ENCODE measurements at regions not wholly inside any gene's neighbourhood (a gene's known extent, or its start where the extent isn't known, plus 50 kb on each side); places are given as distances from the start of the nearest gene placed in this dataset.
A peak's percentile ranks its signal among the peaks of the same experiment; 100 is the strongest.

GRCh38 chr1:29842130-29842529 is 605.8 kb downstream of the PTPRU start:
- no peak for ATAC-seq
- 0% methylated on average over 1 of the region's 1 CpG for WGBS (ENCODE audit: missing lambda C conversion rate)
- TF ChIP-seq NR3C1 (IDR thresholded peaks at IDR 0.05) = no peak
- TF ChIP-seq TP53 (CRISPR knock-in tag; IDR thresholded peaks at IDR 0.05) = no peak
- TF ChIP-seq, protein P1, sequence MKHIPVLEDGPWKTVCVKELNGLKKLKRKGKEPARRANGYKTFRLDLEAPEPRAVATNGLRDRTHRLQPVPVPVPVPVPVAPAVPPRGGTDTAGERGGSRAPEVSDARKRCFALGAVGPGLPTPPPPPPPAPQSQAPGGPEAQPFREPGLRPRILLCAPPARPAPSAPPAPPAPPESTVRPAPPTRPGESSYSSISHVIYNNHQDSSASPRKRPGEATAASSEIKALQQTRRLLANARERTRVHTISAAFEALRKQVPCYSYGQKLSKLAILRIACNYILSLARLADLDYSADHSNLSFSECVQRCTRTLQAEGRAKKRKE (CRISPR knock-in tag; IDR thresholded peaks at IDR 0.05; ENCODE audit: low read depth) = no peak
- TF ChIP-seq FOSL2 (IDR thresholded peaks at IDR 0.05) = no peak
- no peak for TF ChIP-seq FOSL2 (CRISPR knock-in tag; IDR thresholded peaks at IDR 0.05)
- TF ChIP-seq EP300 (IDR thresholded peaks at IDR 0.05) = no peak
- FAIRE-seq = no peak
- Histone ChIP-seq H3K9me3 (peaks cover 9% of the 10 kb centered on the region; the same call in 2 of the 3 replicates), H3K4me1 (no peaks in the 10 kb centered on the region), H3K4me2 (no peak overlapping the region), H3K27ac (no peak overlapping the region), H3K4me3 (no peak overlapping the region)
- DNase-seq (ENCODE audit: low read depth in 1 of 2, low spot score in 1 of 2) = no peak
- ChIA-PET CTCF (no interaction called here), POLR2A (no interaction called here)

GRCh38 chr1:29839726-29840125 is 603.4 kb downstream of the PTPRU start:
- CTCF ChIA-PET = interaction anchor here (0.7 to 1.2 kb wide), 3 partner anchors 12 to 541 kb away, joined by 3 to 4 read pairs (median 3); no protein-coding TSS in a partner anchor
- ATAC-seq (no peak), DNase-seq (ENCODE audit: low read depth in 1 of 2, low spot score in 1 of 2) (no peak), FAIRE-seq (no peak)
- Histone ChIP-seq H3K4me3 (no peak overlapping the region), H3K4me2 (no peak overlapping the region), H3K9me3 (peaks cover 9% of the 10 kb centered on the region; the same call in 2 of the 3 replicates), H3K4me1 (no peaks in the 10 kb centered on the region), H3K27ac (no peak overlapping the region)
- 6% methylated on average over 4 of the region's 4 CpGs for WGBS (ENCODE audit: missing lambda C conversion rate)
- POLR2A ChIA-PET = no interaction called here
- TF ChIP-seq, protein P2, sequence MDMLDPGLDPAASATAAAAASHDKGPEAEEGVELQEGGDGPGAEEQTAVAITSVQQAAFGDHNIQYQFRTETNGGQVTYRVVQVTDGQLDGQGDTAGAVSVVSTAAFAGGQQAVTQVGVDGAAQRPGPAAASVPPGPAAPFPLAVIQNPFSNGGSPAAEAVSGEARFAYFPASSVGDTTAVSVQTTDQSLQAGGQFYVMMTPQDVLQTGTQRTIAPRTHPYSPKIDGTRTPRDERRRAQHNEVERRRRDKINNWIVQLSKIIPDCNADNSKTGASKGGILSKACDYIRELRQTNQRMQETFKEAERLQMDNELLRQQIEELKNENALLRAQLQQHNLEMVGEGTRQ (IDR thresholded peaks at IDR 0.05) = no peak
- no peak for TF ChIP-seq SREBF2 (IDR thresholded peaks at IDR 0.05)
- no peak for TF ChIP-seq SMC3 (IDR thresholded peaks at IDR 0.05)
- TF ChIP-seq TFCP2L1 (CRISPR knock-in tag; IDR thresholded peaks at IDR 0.05) = no peak
- TF ChIP-seq RFX5 (IDR thresholded peaks at IDR 0.05) = no peak
- no peak for TF ChIP-seq CEBPB (IDR thresholded peaks at IDR 0.05)
- no peak for TF ChIP-seq HOXB5 (CRISPR knock-in tag; IDR thresholded peaks at IDR 0.05)
- TF ChIP-seq JUNB (IDR thresholded peaks at IDR 0.05) = no peak
- TF ChIP-seq MAFK (IDR thresholded peaks at IDR 0.05; ENCODE audit: partially characterized antibody) = no peak
- TF ChIP-seq, protein P3, sequence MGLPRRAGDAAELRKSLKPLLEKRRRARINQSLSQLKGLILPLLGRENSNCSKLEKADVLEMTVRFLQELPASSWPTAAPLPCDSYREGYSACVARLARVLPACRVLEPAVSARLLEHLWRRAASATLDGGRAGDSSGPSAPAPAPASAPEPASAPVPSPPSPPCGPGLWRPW (IDR thresholded peaks at IDR 0.05) = no peak
- no peak for TF ChIP-seq HDAC2 (IDR thresholded peaks at IDR 0.05)
- TF ChIP-seq MYC (IDR thresholded peaks at IDR 0.05; ENCODE audit: borderline replicate concordance, low read length) = no peak

- H3K4me2 ChIP-seq = no peak overlapping the region
- H3K9me3 ChIP-seq = peaks cover 9% of the 10 kb centered on the region; the same call in 2 of the 3 replicates
- ChIA-PET POLR2A (no interaction called here), CTCF (interaction anchor here (1.0 to 1.2 kb wide), 2 partner anchors 11 to 542 kb away, joined by 3 to 4 read pairs; no protein-coding TSS in a partner anchor)
- H3K4me3 ChIP-seq = no peak overlapping the region
- FAIRE-seq (no peak), ATAC-seq (no peak), DNase-seq (ENCODE audit: low read depth in 1 of 2, low spot score in 1 of 2) (no peak)
- H3K4me1 ChIP-seq = no peaks in the 10 kb centered on the region
- H3K27ac ChIP-seq = no peak overlapping the region
- no peak for TF ChIP-seq BHLHE40 (IDR thresholded peaks at IDR 0.05; ENCODE audit: low read depth, low read length)
- TF ChIP-seq ZSCAN20 (CRISPR knock-in tag; IDR thresholded peaks at IDR 0.05) = no peak
- peak; percentile 20 for TF ChIP-seq MAFK (IDR thresholded peaks at IDR 0.05; ENCODE audit: partially characterized antibody)
- 42% methylated on average over 3 of the region's 3 CpGs for WGBS (ENCODE audit: missing lambda C conversion rate)
These were observed 602.5 kb downstream of the PTPRU start for GRCh38 chr1:29838738-29839320.
